GDM1 (cell line): ENCODE measurements at regions not wholly inside any gene's neighbourhood (a gene's known extent, or its start where the extent isn't known, plus 50 kb on each side); places are given as distances from the start of the nearest gene placed in this dataset.

ENCODE experiments used
- DNase-seq: peaks from one replicate; lab custom pipeline; 2025; lab: John Stamatoyannopoulos, UW

DNA sequence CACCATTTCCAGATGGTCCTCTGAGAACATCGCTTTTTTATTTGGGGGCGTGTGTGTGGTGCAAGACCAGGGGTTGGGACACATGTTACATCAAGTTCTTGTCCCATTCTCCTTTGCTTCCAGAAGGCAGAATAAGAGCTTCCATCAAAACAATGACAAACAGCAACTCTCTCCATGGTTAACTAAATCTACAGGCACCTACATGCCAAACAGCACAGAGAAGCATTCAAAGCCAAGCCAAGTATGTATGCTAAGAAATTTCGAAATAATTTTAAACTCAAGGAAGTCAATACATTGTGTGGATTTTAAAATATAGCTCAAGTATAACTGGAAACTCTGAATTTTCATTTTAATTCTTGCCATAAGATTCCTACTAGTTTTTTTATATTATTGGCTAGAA is 105.6 kb downstream of the SEC61B start:
- DNase-seq: no peak

DNA sequence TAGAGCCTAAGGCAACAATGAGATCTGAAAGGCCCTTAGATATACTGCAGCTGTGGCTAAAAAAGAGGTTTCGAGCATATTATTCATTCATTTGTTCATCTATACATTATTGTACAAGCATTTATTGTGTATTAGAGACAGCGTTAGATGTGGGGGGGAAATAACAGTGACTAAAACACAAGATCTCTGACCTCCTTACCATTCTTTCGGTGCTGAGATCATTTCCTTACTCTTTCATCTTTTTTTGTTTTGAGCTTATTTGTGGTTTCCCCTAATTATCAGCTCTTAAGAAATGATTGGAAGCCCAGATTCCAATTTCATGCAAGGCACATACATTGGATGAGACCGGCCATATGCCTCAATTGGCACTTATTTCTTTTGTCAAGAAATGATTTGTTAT is 113.2 kb downstream of the SEC61B start:
- no peak for DNase-seq

DNA sequence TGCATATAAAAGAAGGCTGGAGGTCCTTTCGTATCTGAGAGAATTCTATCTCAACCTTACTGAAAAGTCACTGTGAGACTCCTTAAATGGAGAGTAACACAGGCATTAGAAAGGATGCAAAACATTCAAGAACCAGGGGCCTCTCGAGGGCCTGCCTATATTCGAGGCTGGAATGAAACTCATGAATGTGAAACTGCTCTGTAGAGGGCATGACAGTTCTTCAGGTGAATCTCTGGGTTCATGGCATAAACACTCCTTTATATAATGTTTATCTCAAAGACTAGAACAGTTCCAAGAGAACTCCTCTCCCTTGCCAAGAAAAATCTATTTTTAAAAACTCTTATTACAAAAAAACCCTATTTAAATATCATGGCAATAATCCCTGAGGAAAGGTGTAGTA is 113.9 kb downstream of the SEC61B start:
- DNase-seq: no peak

DNA sequence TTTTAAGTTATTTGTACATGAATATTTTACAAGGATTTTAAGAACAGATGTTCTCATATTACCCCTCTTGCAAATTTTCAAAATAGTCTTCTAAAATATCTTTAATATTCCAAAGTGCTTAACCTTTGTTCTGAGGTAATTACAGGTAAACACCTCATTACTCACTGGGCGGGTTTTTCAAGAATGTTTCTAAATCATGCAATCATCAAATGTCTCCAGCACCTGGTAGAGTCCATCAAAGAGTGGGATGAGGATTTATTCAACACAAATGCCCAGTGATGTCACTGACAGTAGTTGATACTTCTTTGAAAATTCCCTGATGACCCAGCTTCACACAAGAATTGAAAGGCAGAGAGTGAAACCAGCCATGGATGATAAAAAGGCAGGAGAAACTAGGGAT is 114.4 kb downstream of the SEC61B start:
- DNase-seq: no peak

DNA sequence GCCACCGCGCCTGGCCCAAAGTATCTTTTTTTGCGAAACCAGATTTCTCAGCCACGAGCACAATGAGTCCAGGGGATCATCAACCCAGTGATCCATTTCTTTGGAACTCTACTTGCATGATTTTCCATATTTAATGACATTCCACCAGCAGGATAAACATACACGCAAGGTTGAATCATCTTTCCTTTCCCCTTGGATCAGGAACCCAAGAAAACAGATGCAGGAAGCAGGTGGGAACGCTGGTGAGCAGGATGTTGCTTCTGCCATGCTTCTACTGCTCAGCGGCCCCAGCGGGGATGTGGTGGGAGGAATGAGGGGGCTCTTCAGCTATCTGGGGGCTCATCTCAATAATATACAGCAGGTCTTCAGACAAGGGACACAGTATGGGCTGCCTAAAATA is 118.2 kb downstream of the SEC61B start:
- DNase-seq: no peak

DNA sequence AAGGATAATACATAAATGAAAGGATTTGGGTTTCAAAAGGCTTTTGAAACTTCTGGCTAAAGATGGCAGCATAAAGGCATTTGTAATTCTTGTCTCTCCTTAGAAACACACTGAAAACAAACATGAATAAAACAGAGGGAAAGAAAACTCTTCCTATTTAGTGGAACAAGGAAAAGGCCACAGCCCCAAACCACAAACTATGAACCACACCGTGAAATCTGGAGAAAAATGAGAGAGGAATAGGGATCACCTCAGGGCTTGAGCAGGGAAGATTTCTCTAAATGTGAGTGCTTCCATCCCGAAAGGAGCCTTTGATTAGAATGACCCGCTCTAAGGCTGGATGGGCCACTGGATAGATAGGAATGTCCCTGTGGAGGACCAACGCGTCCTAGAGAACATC is 119.6 kb downstream of the SEC61B start:
- DNase-seq: no peak

DNA sequence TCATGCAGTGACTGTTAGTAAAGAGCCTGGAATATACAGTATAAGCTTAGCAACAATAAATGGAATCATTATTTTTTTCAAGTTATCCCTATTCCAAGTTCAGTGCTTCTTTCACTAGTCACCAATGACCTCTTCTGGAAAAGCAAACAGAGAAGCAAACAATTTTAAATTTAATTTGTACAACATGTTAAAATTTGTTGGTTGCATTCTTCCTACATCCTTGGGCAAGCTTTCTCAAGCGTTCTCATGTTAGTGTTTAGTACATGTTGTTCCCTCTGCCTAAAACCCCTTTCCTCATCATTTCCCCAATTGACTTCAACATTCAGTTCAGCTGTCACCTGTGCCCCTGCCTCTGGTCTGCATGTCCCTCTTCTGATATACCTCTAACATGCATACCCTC is 123.4 kb downstream of the SEC61B start:
- no peak for DNase-seq

DNA sequence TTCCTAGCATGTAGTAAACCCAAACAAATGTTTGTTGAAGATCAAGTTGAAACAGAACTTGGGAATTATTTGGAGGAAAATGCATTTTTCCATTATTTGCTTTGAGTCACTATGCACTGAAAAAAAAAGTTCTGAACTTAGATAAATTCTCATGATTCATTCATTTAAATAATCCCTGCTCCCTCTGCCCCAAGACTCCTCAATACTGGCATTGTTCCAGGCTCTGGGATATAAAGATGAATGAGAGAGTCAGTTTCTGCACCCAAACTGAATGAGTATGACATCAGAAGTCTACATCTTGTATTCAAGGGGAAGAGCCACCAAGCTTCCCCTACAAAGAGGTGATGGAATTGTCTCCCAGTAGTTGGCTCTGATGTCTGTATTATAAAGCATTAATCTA is 123.9 kb downstream of the SEC61B start:
- DNase-seq: no peak

DNA sequence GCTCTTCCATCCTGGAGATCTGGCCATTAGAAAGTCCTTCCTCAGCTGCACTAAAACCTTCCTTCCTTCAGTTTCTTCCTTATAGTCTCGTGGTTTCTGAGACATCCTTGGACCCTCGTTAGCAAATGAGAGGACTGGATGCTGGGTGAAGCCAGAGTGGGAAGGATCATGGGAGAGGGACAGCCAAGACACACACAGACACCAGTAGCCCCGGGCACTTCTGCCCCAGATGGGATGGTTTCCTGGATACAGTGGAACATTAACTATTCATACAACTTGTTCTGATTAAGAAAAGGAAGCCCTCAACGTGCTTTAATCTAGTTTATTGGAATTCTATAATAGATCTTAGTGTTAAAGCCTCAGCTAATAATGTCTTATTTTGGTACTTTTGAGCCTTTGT is 125.5 kb downstream of the SEC61B start:
- no peak for DNase-seq

DNA sequence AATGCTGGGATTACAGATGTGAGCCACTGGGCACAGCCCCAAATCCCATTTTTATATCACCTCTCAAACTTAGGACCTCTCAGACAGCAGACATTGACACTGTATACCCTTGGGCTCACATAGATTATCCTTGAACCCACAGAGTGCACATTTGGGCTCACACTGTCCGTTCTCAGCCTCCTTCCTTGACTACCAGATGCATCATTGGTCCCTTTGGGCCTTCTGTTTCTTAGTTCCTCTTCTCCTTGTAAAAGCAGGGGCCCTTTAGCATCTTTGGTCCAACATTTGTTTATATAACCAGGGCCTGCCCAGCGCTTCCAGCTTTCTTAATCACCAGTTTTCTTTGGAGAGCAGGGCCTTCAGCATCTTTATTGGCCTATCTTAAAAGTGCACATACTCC is 126.2 kb downstream of the SEC61B start:
- DNase-seq: no peak

DNA sequence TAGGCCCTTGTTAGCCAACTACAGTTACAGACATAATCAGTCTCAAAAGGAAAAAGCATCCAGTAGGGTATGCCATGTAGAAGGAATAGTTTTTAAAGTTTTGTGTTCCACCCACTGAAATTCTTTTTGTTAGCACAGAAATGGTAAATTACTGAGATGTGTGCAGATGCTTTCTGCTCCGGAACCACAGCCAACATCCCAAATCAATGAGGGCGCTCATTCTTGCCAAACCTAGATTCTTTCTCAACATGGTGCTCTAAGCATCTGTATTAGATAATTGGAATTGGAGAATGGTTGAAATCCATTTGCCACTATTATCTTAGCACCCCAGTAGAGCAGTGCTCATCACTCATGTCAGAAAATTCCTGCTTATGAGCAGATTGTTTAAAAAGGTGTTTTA is 127.8 kb downstream of the SEC61B start:
- no peak for DNase-seq

DNA sequence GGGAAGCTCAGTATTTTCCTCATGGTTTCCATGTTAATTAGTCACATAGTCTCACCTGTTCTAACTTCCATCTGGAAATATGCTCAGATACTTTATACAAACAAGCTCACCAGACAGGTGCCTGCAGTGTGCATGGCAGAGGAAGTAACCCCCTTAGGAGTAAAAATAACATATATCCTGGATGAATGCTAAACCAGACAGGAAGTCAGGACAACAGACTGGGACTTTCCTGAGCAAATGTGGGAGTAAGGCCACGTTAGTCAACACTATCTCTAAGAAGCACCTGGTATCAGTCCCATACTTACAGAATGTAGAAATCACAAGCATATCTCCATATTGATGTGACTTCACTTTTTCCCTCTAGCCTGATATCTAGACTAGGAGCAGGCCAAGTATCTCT is 128.4 kb downstream of the SEC61B start:
- DNase-seq: no peak

DNA sequence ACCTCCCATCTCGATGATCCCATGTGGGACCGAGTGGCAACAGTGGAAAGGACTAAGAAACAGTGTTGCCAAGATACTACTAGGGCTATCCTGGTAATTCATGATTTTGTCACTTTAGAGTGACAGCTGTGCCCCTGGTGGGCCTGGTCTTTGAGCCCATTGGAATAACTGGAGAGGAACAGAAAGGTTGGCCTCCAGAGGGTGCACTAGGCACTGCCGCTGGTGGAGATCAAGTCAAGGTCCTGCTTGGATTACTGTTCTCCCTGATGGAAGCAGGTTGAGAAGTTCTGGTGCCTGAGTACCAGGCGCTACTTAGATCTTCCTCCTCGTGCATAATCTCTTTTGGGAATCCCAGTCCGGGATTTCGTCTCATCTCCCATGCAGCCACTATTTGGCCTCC is 129.6 kb downstream of the SEC61B start:
- DNase-seq: no peak

DNA sequence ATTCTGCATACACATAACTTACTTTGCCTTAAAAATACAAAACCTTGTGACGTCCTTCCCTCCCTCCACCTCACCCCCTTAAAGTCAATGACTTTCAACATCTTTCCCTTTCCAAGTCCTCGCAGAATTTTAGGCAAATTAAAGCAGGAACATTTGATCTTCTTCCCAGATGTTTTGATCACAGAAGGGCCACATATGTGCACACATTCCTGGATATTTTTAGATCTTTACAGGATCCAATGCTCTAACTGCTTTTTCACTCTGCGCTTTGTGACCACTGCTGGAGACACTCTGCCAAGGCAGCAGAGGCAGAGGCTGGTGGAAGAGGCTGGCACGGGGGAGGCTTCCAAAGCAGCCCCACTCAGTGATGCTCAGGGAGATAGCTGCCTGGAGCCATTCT is 130.7 kb downstream of the SEC61B start:
- no peak for DNase-seq

DNA sequence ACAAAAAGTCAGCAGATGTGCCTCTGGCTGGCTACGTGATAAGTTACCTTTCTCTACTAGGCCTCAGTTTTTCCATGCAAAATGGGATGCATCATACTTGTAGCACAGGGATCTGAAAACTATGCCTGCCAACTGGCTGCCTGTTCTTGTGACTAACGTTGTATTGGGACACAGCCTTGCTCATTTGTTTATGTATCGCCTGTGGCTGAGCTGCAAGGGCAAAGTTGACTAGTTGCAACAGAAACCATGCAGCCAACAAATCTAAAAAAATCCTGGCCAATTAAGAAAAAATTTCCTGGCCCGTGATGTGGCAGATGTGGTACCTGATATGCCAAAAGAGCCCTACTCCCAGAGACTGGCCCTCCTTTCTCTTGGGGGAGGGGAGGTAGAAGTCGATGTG is 131.3 kb downstream of the SEC61B start:
- no peak for DNase-seq

DNA sequence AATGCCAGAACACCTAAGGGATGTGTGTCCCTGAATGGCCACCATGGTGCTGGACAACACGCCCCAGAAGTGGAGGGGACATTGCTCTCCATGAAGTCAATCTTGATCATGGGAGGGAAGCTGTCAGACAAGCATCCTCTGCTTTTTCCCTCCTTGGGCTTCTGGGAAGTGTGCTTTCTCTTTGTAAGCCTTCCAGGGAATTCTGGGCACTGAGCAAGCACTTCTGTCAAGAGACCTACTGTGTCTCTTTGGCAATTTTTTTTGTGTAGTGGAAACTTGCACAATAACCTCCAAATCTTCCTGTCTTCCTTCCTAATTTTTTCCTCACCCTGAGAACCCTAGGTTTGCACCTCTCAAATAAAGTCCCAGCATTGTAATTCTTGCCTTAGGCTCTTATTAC is 132.0 kb downstream of the SEC61B start:
- DNase-seq: no peak

DNA sequence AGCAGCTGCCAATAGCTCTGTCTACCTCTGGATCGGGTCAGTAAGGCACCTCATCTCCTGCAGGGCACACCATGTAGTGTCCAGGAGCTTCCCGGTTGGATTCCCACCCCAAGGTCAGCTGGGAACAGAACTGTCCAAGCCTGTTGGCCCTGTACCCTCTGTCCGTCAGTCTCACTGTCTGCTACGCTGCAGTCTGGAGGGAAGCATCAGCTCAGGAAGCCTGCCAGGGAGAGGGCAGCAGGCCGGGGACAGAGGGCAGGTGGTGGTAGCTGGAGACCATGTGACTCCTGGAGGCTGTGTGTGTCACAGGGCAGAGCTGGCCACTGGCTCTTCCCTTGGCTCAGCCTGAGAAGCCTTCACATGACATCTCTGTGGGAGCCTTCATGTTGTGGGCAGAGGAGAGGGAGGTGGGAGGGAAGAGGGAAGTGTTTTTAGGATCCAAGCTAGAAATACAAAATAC is 134.5 kb downstream of the SEC61B start:
- DNase-seq: no peak

DNA sequence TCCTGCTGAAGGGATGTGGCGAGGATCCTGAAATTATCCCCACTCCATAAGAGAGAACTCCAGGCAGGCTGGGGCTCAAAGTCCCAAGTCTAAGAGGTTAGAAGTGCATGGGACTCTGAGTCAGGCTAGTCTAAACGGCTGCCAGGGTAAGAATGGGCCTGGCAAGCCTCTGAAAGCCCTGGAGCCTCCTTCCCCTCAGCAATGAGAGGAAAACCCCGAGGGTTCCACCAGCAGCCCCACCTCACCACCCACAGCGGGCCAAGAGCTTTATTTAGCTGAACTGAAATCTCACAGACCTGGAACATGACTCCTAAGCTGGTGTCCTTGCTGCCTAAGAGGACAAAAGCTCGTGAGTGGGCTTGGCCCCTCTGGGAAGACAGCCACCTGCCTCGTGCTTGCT is 135.5 kb downstream of the SEC61B start:
- DNase-seq: no peak

DNA sequence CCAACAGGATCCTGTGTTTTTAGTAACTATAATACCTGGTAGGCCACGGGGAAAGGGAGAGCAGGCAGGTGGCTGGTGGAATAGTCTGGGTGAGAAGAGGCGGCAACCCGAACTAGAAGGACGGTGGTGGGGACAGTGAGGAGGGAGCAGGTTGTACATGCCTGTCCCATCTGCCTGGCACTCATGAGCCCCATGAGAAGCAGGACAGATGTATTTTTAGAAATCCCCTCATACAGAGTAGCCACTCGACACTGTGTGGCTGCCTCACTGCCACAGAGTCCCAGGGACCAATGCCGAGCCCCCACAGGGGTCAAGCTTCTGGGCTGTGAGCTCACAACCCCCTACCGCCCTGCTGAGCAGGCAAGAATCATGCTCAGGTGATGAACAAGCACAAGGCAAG is 136.6 kb downstream of the SEC61B start:
- no peak for DNase-seq

DNA sequence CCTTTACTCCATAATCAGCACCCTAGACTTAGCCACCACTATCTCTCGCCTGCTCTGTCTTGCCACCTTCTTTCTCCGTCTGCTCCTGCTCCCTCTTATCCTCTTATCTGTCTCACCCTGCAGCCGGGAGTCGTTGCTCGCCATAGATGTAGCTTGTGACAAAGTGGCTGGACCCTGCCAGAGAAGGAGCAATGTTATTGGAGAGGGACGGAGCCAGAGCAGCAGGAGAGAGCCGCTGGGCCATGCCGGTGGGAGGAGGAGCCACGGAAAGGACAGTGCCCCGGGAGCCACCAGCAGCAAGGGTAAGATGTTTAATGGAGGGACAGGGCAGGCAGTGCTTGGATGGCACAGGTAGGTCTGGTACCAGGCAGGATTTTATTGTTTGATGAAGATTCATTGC is 137.3 kb downstream of the SEC61B start:
- DNase-seq: no peak

DNA sequence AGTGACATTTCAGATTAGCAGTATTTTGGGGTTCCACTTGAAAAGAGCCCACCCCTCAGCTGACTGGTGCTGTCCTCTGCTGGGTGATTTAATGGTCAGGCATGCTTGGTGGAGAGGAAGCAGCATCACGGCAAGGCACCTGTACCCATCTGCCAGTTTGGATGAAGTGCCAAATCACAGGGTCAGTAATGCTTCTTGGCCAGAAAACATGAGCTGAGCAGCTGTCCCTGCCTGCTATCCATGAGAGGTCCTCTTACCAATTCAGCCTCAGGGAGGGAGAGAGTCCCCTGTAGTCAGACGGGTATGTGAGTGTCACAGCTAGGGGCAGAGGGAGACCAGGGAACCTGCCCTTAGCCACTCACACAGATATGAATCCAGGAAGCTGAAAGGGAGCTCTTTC is 137.9 kb downstream of the SEC61B start:
- no peak for DNase-seq

DNA sequence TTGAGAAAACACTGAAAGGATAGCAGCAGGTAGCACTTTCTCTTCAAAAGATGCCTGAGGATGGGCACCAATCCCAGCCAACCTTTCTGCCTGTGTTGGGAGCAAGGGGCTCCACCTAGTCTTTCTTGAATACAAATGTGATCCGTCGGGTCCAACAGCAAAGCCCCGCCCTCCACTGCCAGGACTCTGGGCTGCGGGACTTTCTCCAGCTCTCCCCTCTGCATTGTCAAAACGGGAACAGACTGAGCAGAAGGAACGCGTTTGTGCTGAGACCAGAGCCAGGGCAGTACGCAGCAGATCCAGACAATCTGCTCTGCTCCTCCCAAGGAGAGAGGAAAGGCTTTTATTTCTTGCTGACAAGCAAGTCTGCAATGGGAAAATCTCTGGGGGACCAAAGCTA is 139.7 kb downstream of the SEC61B start:
- no peak for DNase-seq

DNA sequence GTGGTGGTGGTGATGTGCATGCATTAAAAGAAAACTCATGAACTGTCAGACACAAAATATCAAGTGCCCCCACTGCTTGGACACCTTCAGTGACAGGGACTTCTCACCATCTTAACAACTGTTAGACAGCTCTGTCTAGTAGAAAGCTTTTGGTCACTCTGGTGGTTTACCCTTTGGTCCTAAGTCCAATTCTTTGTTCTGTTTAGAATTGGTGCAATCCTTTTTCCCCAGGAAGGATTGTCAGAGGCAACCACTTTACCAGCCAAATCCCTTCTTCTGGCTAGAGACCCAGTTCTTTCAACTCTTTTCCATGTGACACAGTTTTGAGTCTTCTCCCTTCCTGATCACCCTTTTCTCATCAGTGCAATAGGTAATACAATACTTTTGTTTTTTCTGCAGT is 140.2 kb downstream of the SEC61B start:
- DNase-seq: no peak

DNA sequence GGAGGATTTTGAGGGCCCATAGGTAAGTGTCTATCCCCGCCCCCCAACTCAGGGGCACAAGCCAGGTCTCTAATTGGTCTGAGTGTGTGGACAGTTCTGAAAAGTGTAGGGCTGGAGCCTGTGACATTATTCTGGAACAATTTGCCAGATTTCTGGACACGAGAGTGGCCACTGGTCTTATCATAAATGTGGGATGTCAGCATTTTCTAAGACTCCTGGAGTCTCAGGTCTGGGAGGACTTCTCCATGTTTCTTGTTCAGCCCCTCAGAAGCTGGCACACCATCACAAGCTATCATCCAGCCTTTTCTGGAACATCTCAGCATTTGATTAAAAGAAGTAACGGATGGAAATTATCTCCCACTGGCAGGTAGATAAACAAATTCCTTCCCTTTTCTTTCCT is 141.4 kb downstream of the SEC61B start:
- no peak for DNase-seq

DNA sequence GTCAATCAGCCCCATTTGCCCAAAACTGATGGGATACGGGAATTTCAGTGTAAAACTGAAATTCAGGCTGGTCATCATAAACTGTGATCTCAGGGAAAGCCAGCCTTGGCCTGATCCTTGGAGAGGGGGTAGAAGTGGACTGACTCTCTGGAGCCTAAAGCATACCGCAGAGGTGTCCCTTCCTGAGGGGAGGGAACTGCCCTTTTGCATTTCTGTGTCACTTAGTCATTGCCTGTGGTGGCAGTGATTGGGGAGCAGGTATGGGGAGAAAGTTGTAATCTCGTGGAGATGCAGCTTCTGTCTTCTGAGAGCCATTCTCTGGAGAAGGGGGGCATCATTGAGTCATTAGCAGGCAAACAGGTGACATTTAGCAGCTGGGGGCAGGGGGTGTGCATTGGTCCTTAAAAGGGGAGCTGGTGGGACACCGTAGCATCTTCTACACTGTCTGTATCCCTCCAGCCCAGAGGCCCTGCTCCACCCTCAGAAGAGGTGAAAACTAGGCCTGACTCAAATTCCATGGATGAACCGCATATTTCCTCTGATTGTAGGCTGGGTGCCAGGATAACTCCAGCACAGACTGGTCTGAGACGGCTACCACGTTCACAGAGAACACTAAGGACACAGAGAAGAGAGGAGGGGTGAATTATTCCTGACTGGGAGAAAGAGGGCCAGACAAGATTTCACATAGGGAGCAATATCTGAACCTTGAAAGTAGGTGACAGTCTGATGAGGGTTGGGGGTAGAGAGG is 143.3 kb downstream of the SEC61B start:
- no peak for DNase-seq
